ENCODE measurements at regions not wholly inside any gene's neighbourhood (a gene's known extent, or its start where the extent isn't known, plus 50 kb on each side); places are given as distances from the start of the nearest gene placed in this dataset.

- TF ChIP-seq, protein P1, sequence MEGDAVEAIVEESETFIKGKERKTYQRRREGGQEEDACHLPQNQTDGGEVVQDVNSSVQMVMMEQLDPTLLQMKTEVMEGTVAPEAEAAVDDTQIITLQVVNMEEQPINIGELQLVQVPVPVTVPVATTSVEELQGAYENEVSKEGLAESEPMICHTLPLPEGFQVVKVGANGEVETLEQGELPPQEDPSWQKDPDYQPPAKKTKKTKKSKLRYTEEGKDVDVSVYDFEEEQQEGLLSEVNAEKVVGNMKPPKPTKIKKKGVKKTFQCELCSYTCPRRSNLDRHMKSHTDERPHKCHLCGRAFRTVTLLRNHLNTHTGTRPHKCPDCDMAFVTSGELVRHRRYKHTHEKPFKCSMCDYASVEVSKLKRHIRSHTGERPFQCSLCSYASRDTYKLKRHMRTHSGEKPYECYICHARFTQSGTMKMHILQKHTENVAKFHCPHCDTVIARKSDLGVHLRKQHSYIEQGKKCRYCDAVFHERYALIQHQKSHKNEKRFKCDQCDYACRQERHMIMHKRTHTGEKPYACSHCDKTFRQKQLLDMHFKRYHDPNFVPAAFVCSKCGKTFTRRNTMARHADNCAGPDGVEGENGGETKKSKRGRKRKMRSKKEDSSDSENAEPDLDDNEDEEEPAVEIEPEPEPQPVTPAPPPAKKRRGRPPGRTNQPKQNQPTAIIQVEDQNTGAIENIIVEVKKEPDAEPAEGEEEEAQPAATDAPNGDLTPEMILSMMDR (conservative IDR thresholded peaks at IDR 0.05; ENCODE audit: low read length): no peak
- no peak for TF ChIP-seq EZH2phosphoT487 (IDR thresholded peaks at IDR 0.05; ENCODE audit: borderline replicate concordance, low read depth, low read length)
Observed at GRCh38 chr7:17521437-17521836, 223.0 kb downstream of the AHR start.

Measured in OCI-LY7 (cell line).